HepG2 (cell line): ENCODE measurements at regions not wholly inside any gene's neighbourhood (a gene's known extent, or its start where the extent isn't known, plus 50 kb on each side); places are given as distances from the start of the nearest gene placed in this dataset.

Experiments
- CHD4 ChIP-seq: fragments of 200-600 bp; sonication (generic); IDR thresholded peaks from 2 replicates; pipeline ENCODE4 v1.7.0; 2017; ENCODE audit warnings: mild to moderate bottlenecking, low read length, borderline replicate concordance
- EZH2 ChIP-seq: conservative IDR thresholded peaks from 2 replicates; pipeline ENCODE4 v1.6.1; 2012; ENCODE audit warnings: mild to moderate bottlenecking, low read depth, low read length, moderate library complexity
- JUND ChIP-seq: sonication (generic); formaldehyde crosslinking; IDR thresholded peaks from 2 replicates; pipeline ENCODE4 v1.8.0; 2022; ENCODE audit warnings: mild to moderate bottlenecking, missing genetic modification reagents
- TF ChIP-seq, protein P1 (sequence below): sonication (generic); formaldehyde crosslinking; IDR thresholded peaks from 2 replicates; pipeline ENCODE4 v1.5.0; 2020; ENCODE audit warnings: mild to moderate bottlenecking, missing genetic modification reagents, moderate library complexity

- TF ChIP-seq JUND (CRISPR knock-in tag) (no peak), CHD4 (no peak), EZH2 (no peak)
- TF ChIP-seq, protein P1, sequence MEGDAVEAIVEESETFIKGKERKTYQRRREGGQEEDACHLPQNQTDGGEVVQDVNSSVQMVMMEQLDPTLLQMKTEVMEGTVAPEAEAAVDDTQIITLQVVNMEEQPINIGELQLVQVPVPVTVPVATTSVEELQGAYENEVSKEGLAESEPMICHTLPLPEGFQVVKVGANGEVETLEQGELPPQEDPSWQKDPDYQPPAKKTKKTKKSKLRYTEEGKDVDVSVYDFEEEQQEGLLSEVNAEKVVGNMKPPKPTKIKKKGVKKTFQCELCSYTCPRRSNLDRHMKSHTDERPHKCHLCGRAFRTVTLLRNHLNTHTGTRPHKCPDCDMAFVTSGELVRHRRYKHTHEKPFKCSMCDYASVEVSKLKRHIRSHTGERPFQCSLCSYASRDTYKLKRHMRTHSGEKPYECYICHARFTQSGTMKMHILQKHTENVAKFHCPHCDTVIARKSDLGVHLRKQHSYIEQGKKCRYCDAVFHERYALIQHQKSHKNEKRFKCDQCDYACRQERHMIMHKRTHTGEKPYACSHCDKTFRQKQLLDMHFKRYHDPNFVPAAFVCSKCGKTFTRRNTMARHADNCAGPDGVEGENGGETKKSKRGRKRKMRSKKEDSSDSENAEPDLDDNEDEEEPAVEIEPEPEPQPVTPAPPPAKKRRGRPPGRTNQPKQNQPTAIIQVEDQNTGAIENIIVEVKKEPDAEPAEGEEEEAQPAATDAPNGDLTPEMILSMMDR (CRISPR knock-in tag) = no peak
Observed at GRCh38 chr15:61639491-61639890, 410.4 kb upstream of the RORA start.
